HG03520 (cell line): ENCODE measurements at regions not wholly inside any gene's neighbourhood (a gene's known extent, or its start where the extent isn't known, plus 50 kb on each side); places are given as distances from the start of the nearest gene placed in this dataset.

Experiments used
- ATAC-seq: cut with Tn5 transposase; IDR thresholded peaks from one replicate; pipeline ENCODE4 v1.9.1; 2021; ENCODE audit warnings: mild to moderate bottlenecking, moderate library complexity; ENCODE audit not compliant: unreplicated experiment

DNA sequence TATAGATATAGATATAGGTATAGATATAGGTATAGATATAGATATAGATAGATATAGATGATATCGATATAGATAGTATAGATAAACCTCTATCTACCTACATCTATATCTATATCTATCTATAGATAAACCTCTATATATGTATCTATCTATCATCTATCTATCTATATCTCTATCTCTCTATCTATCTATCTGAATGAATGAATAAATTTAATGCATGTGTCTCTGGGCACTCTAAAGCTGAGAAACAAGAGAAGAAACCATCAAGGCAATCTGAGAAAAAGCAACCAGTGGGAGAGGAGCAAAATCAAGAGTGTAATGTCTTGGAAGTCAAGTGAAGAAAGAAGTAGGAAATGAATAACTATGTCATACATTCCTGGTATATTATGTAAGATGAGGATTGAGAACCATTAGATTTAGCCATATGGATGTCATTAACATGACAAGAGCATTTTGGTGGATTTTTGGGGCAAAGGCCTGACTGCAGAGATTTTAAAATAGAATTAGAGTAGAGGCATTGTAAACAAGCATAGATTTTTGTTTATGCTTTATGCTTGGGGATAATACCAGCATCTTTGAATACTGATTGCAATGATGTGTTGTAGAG is 1262.7 kb upstream of the MIR17HG start:
- no peak for ATAC-seq

DNA sequence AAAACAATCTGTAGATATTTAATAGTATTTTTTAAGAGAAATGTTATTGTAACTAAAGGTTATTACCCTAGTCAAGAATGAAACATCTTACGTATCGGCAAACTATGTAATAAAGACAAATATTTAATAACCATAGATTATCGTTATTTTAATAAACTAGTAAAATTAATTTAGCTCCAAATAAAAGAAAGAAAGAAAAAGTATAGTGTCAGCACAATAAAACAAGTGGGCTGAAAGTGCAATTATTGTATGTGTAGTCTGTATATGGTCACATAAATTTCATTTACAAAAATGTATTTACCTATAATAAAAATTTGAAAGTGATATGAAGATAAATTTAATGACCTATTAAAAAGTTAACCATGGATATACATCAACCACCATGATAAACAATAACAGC is 1258.4 kb upstream of the MIR17HG start:
- ATAC-seq = no peak

DNA sequence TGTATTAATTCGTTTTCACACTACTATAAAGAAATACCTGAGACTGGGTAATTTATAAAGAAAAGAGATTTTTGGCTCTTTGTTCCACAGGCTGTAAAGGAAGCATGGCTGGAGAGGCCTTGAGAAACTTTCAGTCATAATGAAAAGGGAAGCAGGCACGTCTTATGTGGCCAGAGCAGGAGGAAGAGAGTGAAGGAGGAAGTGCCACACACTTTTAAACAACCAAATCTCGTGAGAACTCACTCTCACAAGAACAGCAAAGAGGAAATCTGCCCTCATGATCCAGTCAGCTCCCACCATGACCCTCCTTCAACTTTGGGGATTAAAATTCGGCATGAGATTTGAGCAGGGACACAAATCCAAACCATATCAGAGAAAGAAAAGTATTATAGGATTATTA is 1255.9 kb upstream of the MIR17HG start:
- ATAC-seq = no peak

DNA sequence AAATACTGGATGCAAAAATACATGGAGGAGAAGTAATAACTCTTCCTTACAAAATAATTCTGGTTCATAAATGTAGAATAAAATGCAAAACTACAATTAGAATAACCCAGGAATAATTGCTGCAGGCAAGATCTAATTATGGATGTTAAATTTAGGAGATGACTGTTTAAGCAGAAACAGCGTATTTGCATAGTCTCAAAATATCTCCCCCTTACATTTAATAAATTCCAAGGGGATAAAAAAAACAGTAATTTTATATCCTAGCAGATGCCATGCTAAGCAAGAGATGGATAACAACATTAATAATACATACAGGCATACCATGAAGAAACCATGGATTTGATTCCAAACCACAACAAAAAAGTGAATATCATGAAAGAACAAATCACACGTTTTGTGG is 1253.1 kb upstream of the MIR17HG start:
- ATAC-seq = no peak

DNA sequence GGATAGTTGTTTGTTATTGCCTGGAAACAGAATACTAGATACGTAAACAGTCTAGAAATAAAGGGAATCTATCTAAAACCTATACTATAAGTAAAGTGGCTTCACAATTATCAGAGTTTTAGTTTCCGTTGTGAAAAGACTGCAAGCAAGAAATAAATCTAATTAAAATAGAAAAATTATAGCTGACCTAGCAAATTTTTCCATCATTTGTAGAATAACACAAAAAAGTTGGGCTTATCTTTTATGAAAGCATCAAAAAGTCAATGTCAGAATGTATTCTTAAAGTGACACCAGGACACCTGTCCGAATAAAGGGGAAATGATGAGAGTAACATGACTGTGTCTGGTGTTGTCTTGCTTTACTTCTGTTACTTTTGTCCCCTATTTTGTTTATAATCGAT is 1248.9 kb upstream of the MIR17HG start:
- no peak for ATAC-seq

DNA sequence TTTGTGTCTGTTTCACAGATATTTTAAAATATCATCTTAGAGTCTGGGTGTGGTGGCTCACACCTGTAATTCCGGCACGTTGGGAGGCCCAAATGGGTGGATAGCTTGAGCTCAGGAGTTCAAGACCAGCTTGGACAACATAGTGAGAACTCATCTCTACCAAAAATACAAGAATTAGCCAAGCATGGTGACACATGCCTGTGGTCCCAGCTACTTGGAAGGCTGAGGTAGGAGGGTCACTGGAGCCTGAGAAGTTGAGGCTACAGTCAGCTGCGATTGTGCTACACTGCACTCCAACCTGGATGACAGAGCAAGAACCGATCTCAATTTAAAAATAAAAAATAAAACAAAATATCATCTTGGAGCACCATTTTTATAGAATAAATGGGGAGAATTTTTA is 1247.6 kb upstream of the MIR17HG start:
- no peak for ATAC-seq

DNA sequence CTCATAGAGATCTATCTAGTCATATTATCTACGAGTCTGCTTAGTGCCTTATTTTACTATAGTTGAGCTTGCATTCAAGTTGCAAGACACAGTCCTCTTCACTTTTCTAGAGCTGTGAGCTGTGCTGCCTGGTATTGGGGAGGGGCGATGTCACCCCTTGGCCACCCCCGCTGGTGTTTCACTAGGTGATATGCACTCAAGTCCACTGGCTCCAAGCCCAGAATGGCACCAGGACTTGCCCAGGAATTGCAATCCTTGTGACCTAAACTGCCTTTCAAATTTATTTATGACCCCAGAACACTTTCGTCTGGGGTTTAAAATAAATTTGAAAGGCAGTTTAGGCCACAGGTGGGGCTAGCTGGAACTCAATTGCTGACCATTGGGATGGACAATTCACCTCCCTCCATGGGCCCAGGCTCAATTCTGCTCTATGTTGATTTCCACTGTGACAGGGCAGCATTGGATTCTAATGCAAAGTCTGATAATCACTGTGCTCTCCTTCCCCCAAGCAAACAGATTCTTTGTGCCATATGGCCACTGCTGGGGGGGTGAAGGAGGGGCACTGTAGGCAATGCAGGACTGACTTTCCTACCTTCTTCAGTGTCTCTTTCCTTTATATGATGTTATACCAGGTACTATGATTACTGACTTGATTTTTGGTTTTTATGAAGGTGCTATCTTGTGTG is 1244.2 kb upstream of the MIR17HG start:
- ATAC-seq = no peak

DNA sequence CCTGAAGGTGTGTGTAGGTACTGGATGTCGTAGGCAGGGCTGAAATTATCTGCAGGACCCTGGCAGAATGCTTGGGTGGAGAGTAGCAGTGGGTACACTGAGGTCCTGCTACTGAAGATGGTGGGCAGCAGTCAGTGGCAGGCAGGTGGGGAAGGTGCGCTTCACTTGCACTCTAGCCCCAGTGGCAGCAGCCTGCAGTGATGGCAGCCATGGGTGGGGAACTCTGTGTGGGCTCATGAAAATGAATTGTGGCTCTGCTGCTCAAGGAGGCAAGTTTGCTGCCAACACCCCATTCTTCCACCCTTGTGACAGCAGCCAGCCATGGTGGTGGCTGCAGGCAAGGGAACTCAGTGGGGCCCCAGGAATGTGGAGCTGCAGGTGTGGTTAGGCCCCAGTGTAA is 1242.7 kb upstream of the MIR17HG start:
- ATAC-seq = no peak

DNA sequence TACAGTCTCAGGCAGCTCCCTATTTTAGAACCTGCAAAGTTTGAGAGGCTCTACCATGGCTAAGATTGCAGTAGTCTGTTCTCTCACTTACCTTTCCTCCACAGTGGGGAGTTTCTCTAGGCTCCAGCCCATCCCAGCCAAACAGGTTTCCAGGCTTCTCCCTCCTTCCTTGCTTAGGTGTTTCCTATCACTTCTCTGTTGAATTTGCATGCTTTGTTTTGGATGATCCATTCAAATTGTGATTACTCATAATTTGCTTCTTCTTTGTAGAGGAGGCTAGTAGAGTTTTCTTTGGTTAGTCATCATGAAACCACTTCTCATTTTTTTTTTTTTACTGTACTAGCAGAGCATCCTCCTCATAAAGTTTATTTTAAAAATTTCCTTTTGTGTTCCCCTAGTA is 1242.2 kb upstream of the MIR17HG start:
- ATAC-seq = no peak

DNA sequence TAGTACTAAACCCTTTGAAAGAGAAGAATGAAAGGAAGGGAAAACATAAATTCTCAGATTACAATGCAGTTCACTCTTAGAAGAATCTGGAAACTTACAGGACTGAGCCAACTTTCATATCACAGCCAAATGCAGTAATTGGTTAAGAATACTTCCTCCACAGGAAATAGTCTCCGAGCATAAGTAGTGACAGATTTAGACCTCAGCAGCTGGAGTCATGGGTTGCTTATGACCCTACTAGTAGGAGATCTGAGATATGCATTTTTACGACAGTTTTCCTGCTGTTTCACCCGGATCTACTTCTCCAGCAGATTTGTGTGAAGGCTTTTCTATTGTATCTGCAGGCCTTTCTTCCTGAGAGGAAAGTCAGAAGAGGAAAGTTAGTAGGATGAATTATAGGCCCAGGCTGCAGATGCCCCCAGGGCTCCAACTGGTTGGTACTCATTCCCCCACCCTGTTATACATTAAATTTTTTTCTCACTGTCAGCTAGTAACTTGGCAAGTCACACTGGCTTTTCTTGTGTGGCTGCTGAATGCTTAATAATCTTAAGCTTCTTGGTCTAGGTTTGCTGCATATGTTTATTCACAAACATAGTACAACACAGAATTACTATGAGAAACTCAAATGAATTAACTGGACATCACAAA is 1241.5 kb upstream of the MIR17HG start:
- ATAC-seq = no peak

DNA sequence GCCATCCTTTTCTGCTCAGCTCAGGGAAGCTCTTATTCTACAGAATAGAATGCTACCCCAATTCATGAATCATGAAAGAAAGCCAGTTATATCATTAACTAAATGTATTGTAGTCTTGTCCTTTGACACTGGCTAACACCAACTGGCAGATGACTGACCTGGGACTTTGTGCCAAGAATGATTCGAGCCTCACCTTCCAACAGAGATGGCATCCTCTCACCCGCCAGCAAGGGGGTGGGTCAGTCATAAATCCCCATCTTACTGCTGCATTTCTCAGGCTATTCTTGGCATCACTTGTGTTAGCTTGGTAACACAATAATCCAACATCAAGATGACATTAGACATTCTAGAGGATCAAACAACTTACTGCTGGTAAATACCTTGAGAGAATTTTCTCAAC is 1239.8 kb upstream of the MIR17HG start:
- no peak for ATAC-seq

DNA sequence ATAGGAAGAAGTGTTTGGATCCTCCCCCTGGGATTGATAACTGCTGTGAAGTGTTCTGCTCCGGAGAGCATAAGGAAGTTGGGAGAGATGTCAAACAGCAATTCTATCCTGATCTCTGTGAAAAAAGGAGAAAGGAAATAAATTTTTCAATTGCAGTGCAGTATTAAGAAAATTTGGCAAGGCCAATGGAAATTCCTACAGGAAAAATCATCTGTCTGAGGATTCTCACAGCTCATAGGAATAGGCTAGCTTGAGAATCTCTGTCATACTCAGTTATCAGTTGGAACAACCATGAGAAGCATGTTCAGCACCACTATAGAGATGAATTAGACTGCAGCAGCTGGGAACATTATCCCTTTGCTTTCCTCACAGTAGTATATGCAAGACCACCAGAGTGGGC is 1238.9 kb upstream of the MIR17HG start:
- ATAC-seq = no peak

DNA sequence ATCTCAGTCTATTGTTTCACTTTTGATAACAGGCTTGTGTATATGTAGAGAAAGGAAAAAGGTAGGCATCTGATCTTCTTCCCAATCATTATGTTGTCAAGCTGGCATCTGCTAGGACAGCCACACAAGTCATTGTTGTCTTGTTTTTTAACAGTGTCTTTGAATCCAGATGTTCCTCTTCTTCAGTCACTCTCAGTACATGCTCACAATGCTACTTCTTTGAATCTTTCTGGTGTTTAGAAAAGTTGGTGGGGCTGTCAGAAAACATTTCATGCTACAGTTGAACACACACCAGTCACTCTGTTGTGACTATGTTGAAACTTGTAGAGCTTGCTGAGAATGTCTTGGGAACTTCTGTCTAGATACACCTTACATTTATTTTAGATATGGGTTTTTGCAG is 1231.4 kb upstream of the MIR17HG start:
- ATAC-seq = no peak

DNA sequence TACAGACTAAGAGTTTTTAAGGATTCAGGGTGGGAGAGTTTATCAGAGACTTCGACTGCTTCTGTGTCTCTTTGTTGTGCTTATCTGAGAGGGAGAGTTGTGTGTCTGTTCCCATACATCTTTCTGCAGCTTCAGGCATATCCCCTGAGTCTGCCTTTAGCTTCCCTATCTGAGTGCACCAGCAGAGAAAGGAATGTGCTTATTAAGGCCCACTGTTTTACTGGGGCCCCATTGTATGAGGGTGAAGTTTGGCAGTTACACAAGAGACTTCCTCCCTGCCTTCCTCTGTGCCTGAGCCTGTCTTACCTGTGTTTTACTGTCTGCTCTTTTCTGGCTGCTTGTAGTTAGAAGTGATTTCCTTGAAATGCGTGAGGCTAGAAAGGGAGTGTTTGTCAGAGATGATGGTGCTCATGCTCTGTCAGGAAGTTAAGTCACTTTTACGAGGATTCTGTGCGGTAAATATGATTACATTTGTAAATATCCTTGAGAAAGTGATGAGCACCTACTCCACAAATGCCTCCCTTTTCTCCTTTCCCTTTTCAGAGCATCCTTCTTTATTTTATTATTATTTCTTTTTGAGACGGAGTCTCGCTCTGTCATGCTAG is 1228.9 kb upstream of the MIR17HG start:
- ATAC-seq = no peak

DNA sequence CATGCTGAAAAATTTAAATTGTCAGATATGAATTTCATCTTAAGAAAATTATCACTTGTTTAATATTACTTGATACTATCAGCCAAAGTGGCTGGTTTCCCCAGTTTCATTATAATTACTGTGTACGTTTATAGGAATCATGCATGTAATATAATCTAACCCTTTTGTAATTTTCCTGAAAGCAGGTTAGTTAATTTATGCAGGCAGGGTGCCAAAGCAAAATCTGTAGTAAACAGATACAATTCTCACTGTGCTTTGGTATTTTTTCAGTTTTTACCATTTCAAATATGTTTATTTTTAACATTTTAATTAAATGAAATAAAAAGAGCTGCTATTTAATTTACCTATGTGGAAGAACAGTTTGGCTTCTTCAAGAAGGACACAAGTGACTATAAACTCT is 1227.5 kb upstream of the MIR17HG start:
- ATAC-seq = no peak

DNA sequence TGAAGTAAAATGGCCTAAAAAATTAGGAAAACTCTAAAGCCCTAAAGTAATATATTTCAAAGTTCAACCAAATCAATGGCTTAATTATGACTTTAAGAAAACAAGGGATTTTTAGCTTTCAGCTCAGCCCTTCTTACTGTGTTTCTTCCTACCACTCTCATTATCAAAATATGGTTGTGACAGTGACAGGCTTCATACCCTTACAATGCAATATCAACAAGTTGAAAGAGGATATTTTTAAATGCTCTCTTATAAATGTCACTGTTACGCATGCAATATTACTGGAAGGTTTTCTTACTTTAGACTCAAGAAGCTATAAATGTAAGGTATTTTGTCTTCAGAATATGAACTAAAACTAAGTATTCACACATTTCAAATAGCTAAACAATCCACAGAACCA is 1225.7 kb upstream of the MIR17HG start:
- ATAC-seq = no peak

DNA sequence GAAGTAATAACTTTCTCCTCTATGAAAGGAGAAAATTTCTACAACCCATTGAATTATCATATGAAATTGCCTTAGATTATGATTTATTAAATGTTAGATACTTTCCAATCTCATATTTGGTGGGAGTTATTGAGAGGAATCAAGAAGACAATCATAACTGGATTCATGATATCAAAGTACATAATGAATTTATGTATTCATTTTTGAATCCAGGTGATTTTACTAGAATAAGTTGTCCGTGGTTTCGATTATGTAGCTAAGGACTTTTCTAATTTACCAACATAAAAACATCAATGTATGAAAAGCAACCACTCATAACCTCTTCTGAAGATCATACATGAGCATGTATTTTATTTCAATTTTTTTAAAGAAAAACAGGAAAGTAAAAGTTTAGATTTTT is 1225.0 kb upstream of the MIR17HG start:
- ATAC-seq = no peak

DNA sequence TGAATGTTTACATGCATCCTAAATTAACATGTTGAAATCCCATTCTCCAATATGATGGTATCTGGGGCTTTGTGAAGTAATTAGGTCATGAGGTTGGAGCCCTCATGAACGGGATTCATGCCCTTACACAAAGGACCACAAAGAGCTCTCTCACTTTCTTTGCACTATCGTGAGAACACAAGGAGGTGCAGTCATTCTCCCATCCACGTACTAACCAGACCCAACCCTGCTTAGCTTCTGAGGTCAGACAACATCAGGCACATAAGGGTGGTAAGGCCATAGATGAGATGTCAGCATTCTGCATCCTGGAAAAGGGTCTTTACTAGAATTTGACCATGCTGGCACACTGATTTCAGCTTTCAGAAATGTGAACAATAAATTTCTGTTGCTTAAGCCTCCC is 1211.9 kb upstream of the MIR17HG start:
- ATAC-seq = no peak

DNA sequence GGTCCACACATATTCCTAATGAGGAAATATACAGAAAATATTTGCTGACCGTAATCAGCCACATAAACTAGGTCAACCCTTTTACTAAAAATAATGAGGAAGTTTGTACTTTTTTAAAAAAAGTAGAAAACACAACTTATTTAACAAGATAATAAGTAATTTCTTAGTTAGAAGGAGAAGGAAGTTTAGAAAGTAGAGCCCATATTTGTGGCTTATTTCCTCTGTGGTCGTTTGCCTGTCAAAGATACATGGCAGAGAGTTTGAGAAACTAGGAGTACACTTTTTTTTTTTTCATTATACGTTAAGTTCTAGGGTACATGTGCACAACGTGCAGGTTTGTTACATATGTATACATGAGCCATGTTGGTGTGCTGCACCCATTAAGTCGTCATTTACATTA is 1205.2 kb upstream of the MIR17HG start:
- no peak for ATAC-seq

DNA sequence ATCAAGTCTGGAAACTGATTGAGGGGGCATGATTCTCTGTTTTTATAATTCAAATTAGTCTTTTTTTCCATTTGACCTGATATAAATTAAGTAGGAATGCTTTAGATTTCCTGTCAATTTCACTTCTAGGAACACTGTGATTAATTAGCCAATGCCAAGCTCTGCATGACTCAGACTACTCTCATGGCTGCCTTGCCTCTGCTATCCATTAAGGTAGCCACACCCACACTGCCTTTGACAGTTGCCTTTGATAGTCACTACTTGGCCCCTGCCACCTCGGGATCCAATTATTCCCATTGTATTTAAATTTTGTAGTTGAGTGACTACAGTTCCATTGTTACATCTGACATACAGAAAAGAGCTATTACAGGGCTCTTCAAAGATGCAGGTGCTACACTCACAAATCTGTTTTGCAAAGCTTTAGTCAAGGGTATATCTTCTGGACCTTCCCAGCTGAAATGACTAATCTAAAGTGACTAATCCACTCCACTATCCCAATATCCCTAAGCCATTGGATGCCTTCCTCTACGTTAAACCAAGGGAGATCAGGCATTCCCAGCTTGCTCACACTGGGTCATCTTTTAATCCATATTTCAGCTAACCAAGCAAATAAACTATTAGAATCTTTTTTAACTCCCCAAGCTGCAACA is 1193.1 kb upstream of the MIR17HG start:
- no peak for ATAC-seq

DNA sequence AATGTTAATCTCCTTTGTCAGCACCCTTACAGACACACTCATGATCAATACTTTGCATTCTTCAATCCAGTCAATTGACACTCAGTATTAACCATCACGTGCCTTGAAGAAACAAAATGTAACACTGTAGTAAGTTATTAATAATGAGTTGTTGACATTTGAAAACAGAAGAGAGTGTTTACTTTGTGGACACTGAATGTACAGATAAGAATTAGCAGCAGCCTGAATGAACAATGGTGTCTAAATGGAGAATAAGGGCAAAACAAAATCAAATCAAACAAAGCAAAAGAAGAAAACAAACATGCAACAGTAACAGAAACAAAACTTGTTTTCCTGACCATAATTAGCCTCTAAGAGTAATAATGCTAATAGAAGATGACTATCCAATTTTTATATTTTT is 1191.1 kb upstream of the MIR17HG start:
- no peak for ATAC-seq

DNA sequence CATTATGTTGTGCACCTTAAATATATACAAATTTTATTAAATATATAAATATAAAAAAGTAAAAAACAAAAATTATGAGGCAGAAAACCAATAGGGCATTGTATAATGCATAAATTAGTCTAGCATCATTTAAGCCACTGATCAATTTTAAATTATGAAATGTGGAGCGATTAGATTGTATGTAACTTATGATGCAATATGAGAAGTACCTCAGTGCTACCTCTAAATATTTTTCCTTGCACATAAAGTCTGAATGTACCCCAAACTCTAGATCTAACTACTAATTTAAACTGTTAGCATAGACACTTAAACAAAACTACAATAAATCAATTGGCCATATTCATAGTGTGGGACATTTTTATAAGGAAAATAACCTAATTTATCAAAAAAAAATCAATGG is 1178.5 kb upstream of the MIR17HG start:
- no peak for ATAC-seq
